ENCODE measurements at regions not wholly inside any gene's neighbourhood (a gene's known extent, or its start where the extent isn't known, plus 50 kb on each side); places are given as distances from the start of the nearest gene placed in this dataset.

DNA sequence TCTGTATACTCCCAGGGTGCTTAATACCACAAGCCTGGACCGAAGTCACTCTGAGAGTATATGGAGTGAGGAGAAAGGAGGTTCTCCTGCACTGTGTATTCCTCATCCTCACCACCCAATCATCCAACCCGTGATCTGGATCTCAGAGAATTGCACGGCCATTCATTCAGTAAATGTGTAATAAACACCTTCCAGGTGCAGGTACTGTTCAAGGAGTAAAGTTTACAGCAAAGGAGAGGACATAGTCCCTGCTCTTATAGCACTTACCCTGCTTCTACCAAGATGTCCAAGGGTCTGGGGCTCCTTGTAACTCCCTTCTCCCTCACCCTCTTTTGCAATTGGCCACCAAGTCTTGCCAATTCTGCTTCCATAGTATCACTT is 139.2 kb upstream of the JUN start (continued):
- TF ChIP-seq SP1 (CRISPR knock-in tag; IDR thresholded peaks at IDR 0.05): no peak

DNA sequence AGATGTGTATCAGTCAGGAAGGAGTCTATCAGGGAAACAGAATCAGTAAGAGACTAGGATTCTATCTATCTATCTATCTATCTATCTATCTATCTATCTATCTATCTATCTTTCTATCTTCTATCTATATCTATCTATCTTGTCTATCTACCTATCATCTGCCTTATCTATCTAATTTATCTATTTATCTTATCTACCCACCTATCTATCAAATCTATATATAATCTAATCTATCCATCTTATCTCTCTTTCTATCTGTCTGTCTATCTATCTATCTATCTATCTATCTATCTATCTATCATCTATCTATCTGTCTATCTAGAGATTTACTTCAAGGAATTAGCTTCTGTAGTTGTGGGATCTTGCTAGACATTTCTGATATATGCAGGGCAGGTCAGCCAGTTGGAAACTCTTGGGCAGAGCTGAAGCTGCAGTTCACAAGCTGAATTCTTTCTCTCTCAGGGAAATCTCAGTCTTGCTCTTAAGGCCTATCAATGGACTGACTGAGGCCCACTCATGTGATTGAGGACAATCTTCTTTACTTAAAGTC is 140.2 kb upstream of the JUN start:
- DNase-seq (ENCODE audit: extremely low read depth in 1 of 4, low spot score in 3 of 4) (no peak), ATAC-seq (no peak), FAIRE-seq (no peak)
- ChIA-PET CTCF (ENCODE audit: low intra/inter-chr PET ratio) (no interaction called here), POLR2A (interaction anchor here (0.6 kb wide), 1 partner anchor 838 kb away, joined by 3 read pairs; no protein-coding TSS in a partner anchor)
- Histone ChIP-seq H3K27ac (ENCODE audit: extremely low read depth, low read depth, low read length) (no peak overlapping the region), H3K4me1 (replicated peaks in 1 of 2; ENCODE audit: control insufficient read depth in 2 of 2, insufficient read depth in 2 of 2, low read length in 2 of 2) (peaks cover 6 to 11% of the 10 kb centered on the region in 2 experiments; a peak in 4 of 5 replicates), H3K79me2 (ENCODE audit: control insufficient read depth, insufficient read depth, low read length) (no peaks in the 10 kb centered on the region), H3K36me3 (ENCODE audit: control insufficient read depth, insufficient read depth, low read length) (no peaks in the 10 kb centered on the region), H3K4me3 (no peak overlapping the region), H3K9ac (ENCODE audit: insufficient read depth in 1 of 2, low read depth in 2 of 2, low read length in 2 of 2) (no peak overlapping the region), H4K20me1 (replicated peaks; ENCODE audit: control insufficient read depth, insufficient read depth, low read length) (no peaks in the 10 kb centered on the region; the same call in 1 of the 2 replicates), H3K27me3 (ENCODE audit: control insufficient read depth in 2 of 2, insufficient read depth in 2 of 2, low read length in 2 of 2) (peaks cover 0 to 3% of the 10 kb centered on the region in 2 experiments; a peak in 1 of 5 replicates), H3K4me2 (ENCODE audit: insufficient read depth, low read length) (no peak overlapping the region), H3K9me3 (replicated peaks; ENCODE audit: control insufficient read depth, insufficient read depth, low read depth, low read length) (no peaks in the 10 kb centered on the region), H3K9me1 (ENCODE audit: control insufficient read depth, insufficient read depth, low read length) (no peaks in the 10 kb centered on the region), H2AFZ (ENCODE audit: low read depth, low read length) (no peak overlapping the region)
- intact Hi-C loops (cut with micrococcal nuclease) (no loop called here), in situ Hi-C loops (cut with MboI) (no loop called here)
- TF ChIP-seq GATAD2B (IDR thresholded peaks at IDR 0.05; ENCODE audit: borderline replicate concordance): peak; percentile 95
- peak; percentile 46 to 60; a peak in 2 of 4 replicates for TF ChIP-seq TRIM24 (IDR thresholded peaks at IDR 0.05)
- TF ChIP-seq ZNF507 (tag; conservative IDR thresholded peaks at IDR 0.05): no peak
- TF ChIP-seq SMARCE1 (IDR thresholded peaks at IDR 0.05): 0 out of 2 replicates have a peak, but pooled peaks have one; percentile 18
- TF ChIP-seq ZC3H4 (CRISPR knock-in tag; IDR thresholded peaks at IDR 0.05; ENCODE audit: borderline replicate concordance): no peak
- TF ChIP-seq MTA1 (IDR thresholded peaks at IDR 0.05; ENCODE audit: borderline replicate concordance): peak; percentile 92
- peak; percentile 47; the same call in 1 of the 2 replicates for TF ChIP-seq GATAD2A (IDR thresholded peaks at IDR 0.05)
- 0 out of 4 replicates have a peak, but pooled peaks of 1 of the 2 experiments have one; percentile 13 for TF ChIP-seq HDAC1 (IDR thresholded peaks at IDR 0.05)
- TF ChIP-seq, protein P1, sequence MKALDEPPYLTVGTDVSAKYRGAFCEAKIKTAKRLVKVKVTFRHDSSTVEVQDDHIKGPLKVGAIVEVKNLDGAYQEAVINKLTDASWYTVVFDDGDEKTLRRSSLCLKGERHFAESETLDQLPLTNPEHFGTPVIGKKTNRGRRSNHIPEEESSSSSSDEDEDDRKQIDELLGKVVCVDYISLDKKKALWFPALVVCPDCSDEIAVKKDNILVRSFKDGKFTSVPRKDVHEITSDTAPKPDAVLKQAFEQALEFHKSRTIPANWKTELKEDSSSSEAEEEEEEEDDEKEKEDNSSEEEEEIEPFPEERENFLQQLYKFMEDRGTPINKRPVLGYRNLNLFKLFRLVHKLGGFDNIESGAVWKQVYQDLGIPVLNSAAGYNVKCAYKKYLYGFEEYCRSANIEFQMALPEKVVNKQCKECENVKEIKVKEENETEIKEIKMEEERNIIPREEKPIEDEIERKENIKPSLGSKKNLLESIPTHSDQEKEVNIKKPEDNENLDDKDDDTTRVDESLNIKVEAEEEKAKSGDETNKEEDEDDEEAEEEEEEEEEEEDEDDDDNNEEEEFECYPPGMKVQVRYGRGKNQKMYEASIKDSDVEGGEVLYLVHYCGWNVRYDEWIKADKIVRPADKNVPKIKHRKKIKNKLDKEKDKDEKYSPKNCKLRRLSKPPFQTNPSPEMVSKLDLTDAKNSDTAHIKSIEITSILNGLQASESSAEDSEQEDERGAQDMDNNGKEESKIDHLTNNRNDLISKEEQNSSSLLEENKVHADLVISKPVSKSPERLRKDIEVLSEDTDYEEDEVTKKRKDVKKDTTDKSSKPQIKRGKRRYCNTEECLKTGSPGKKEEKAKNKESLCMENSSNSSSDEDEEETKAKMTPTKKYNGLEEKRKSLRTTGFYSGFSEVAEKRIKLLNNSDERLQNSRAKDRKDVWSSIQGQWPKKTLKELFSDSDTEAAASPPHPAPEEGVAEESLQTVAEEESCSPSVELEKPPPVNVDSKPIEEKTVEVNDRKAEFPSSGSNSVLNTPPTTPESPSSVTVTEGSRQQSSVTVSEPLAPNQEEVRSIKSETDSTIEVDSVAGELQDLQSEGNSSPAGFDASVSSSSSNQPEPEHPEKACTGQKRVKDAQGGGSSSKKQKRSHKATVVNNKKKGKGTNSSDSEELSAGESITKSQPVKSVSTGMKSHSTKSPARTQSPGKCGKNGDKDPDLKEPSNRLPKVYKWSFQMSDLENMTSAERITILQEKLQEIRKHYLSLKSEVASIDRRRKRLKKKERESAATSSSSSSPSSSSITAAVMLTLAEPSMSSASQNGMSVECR (CRISPR knock-in tag; IDR thresholded peaks at IDR 0.05): no peak
- TF ChIP-seq, protein P2, sequence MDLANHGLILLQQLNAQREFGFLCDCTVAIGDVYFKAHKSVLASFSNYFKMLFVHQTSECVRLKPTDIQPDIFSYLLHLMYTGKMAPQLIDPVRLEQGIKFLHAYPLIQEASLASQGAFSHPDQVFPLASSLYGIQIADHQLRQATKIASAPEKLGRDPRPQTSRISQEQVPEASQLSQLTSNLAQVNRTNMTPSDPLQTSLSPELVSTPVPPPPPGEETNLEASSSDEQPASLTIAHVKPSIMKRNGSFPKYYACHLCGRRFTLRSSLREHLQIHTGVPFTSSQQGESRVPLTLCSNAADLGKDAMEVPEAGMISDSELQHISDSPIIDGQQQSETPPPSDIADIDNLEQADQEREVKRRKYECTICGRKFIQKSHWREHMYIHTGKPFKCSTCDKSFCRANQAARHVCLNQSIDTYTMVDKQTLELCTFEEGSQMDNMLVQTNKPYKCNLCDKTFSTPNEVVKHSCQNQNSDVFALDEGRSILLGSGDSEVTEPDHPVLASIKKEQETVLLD (IDR thresholded peaks at IDR 0.05): peak; percentile 92
- TF ChIP-seq MED1 (CRISPR knock-in tag; IDR thresholded peaks at IDR 0.05; ENCODE audit: borderline replicate concordance): no peak
- peak; percentile 99 for TF ChIP-seq DACH1 (IDR thresholded peaks at IDR 0.05; ENCODE audit: partially characterized antibody)
- TF ChIP-seq BCOR (IDR thresholded peaks at IDR 0.05): peak; percentile 44; the same call in 1 of the 2 replicates
- no peak for TF ChIP-seq ZFPM2 (CRISPR knock-in tag; IDR thresholded peaks at IDR 0.05)
- peak; percentile 70 for TF ChIP-seq GATA2 (CRISPR knock-in tag; IDR thresholded peaks at IDR 0.05)
- TF ChIP-seq SMC3 (conservative IDR thresholded peaks at IDR 0.05; ENCODE audit: insufficient read depth, low read depth, low read length): no peak
- BruUV-seq (replicated peaks): no TSS peak
